ENCODE measurements at regions not wholly inside any gene's neighbourhood (a gene's known extent, or its start where the extent isn't known, plus 50 kb on each side); places are given as distances from the start of the nearest gene placed in this dataset.
"Not testable (repeated sequence)": the region's sequence is repeated elsewhere in the genome, so short reads cannot be mapped to it uniquely, and the experiment has no call there.

GRCh38 chr10:78096486-78096885, 62.8 kb downstream of the RPS24 start:
- not testable (repeated sequence) for H3K27me3 ChIP-seq (ENCODE audit: control insufficient read depth in 1 of 2, insufficient read depth in 2 of 2, low read length in 2 of 2); H3K4me3 ChIP-seq (ENCODE audit: low read depth in 1 of 2, low read length in 2 of 2); H3K4me1 ChIP-seq (ENCODE audit: control insufficient read depth in 1 of 2, insufficient read depth in 2 of 2, low read length in 2 of 2)

GRCh38 chr10:78102593-78102992, 68.9 kb downstream of the RPS24 start:
- H3K27me3 ChIP-seq (ENCODE audit: control insufficient read depth in 1 of 2, insufficient read depth in 2 of 2, low read length in 2 of 2); H3K36me3 ChIP-seq (ENCODE audit: control insufficient read depth in 1 of 2, insufficient read depth in 2 of 2, low read length in 2 of 2); H3K4me3 ChIP-seq (ENCODE audit: low read depth in 1 of 2, low read length in 2 of 2); H3K9me3 ChIP-seq (ENCODE audit: control insufficient read depth in 1 of 2, low read length in 2 of 2); H3K9ac ChIP-seq (ENCODE audit: low read depth in 1 of 2, low read length in 2 of 2); H3K4me1 ChIP-seq (ENCODE audit: control insufficient read depth in 1 of 2, insufficient read depth in 2 of 2, low read length in 2 of 2); H3K27ac ChIP-seq (ENCODE audit: low read depth, low read length): not testable (repeated sequence)

More at GRCh38 chr10:78096486-78096885, 62.8 kb downstream of the RPS24 start:
- not testable (repeated sequence) for H3K36me3 ChIP-seq (ENCODE audit: control insufficient read depth in 1 of 2, insufficient read depth in 2 of 2, low read length in 2 of 2); H3K27ac ChIP-seq (ENCODE audit: low read depth, low read length); H3K9me3 ChIP-seq (ENCODE audit: control insufficient read depth in 1 of 2, low read length in 2 of 2); H3K9ac ChIP-seq (ENCODE audit: low read depth in 1 of 2, low read length in 2 of 2)

- H3K4me1 ChIP-seq (ENCODE audit: control insufficient read depth in 1 of 2, insufficient read depth in 2 of 2, low read length in 2 of 2), result no peaks in the 10 kb centered on the region
- H3K9ac ChIP-seq (ENCODE audit: low read depth in 1 of 2, low read length in 2 of 2), result no peak overlapping the region
- H3K36me3 ChIP-seq (ENCODE audit: control insufficient read depth in 1 of 2, insufficient read depth in 2 of 2, low read length in 2 of 2), result no peaks in the 10 kb centered on the region
- no peaks in the 10 kb centered on the region for H3K9me3 ChIP-seq (ENCODE audit: control insufficient read depth in 1 of 2, low read length in 2 of 2)
- no peak overlapping the region for H3K27ac ChIP-seq (ENCODE audit: low read depth, low read length)
- H3K27me3 ChIP-seq (ENCODE audit: control insufficient read depth in 1 of 2, insufficient read depth in 2 of 2, low read length in 2 of 2), result no peaks in the 10 kb centered on the region
- no peak overlapping the region for H3K4me3 ChIP-seq (ENCODE audit: low read depth in 1 of 2, low read length in 2 of 2)
Measured at GRCh38 chr10:78109210-78109609, 75.5 kb downstream of the RPS24 start.

- Histone ChIP-seq H3K9me3 (ENCODE audit: control insufficient read depth in 1 of 2, low read length in 2 of 2) (no peaks in the 10 kb centered on the region), H3K27me3 (ENCODE audit: control insufficient read depth in 1 of 2, insufficient read depth in 2 of 2, low read length in 2 of 2) (no peaks in the 10 kb centered on the region), H3K9ac (ENCODE audit: low read depth in 1 of 2, low read length in 2 of 2) (no peak overlapping the region), H3K36me3 (ENCODE audit: control insufficient read depth in 1 of 2, insufficient read depth in 2 of 2, low read length in 2 of 2) (no peaks in the 10 kb centered on the region), H3K27ac (ENCODE audit: low read depth, low read length) (no peak overlapping the region), H3K4me1 (ENCODE audit: control insufficient read depth in 1 of 2, insufficient read depth in 2 of 2, low read length in 2 of 2) (no peaks in the 10 kb centered on the region), H3K4me3 (ENCODE audit: low read depth in 1 of 2, low read length in 2 of 2) (no peak overlapping the region)
Measured at GRCh38 chr10:78115135-78115853, 81.6 kb downstream of the RPS24 start.

GRCh38 chr10:78116361-78116760, 82.7 kb downstream of the RPS24 start:
- no peaks in the 10 kb centered on the region for H3K9me3 ChIP-seq (ENCODE audit: control insufficient read depth in 1 of 2, low read length in 2 of 2)
- no peak overlapping the region for H3K9ac ChIP-seq (ENCODE audit: low read depth in 1 of 2, low read length in 2 of 2)
- no peak overlapping the region for H3K27ac ChIP-seq (ENCODE audit: low read depth, low read length)
- no peaks in the 10 kb centered on the region for H3K4me1 ChIP-seq (ENCODE audit: control insufficient read depth in 1 of 2, insufficient read depth in 2 of 2, low read length in 2 of 2)
- H3K27me3 ChIP-seq (ENCODE audit: control insufficient read depth in 1 of 2, insufficient read depth in 2 of 2, low read length in 2 of 2), result no peaks in the 10 kb centered on the region
- no peaks in the 10 kb centered on the region for H3K36me3 ChIP-seq (ENCODE audit: control insufficient read depth in 1 of 2, insufficient read depth in 2 of 2, low read length in 2 of 2)
- no peak overlapping the region for H3K4me3 ChIP-seq (ENCODE audit: low read depth in 1 of 2, low read length in 2 of 2)

- Histone ChIP-seq H3K4me1 (ENCODE audit: control insufficient read depth in 1 of 2, insufficient read depth in 2 of 2, low read length in 2 of 2) (no peaks in the 10 kb centered on the region), H3K9me3 (ENCODE audit: control insufficient read depth in 1 of 2, low read length in 2 of 2) (peaks cover 0 to 15% of the 10 kb centered on the region in 2 donors), H3K4me3 (ENCODE audit: low read depth in 1 of 2, low read length in 2 of 2) (no peak overlapping the region), H3K36me3 (ENCODE audit: control insufficient read depth in 1 of 2, insufficient read depth in 2 of 2, low read length in 2 of 2) (no peaks in the 10 kb centered on the region), H3K9ac (ENCODE audit: low read depth in 1 of 2, low read length in 2 of 2) (no peak overlapping the region), H3K27ac (ENCODE audit: low read depth, low read length) (no peak overlapping the region), H3K27me3 (ENCODE audit: control insufficient read depth in 1 of 2, insufficient read depth in 2 of 2, low read length in 2 of 2) (no peaks in the 10 kb centered on the region)
Measured at GRCh38 chr10:78118591-78118990, 84.9 kb downstream of the RPS24 start.

- H3K9me3 ChIP-seq (ENCODE audit: control insufficient read depth in 1 of 2, low read length in 2 of 2), result peaks cover 0 to 15% of the 10 kb centered on the region in 2 donors
- no peaks in the 10 kb centered on the region for H3K4me1 ChIP-seq (ENCODE audit: control insufficient read depth in 1 of 2, insufficient read depth in 2 of 2, low read length in 2 of 2)
- H3K9ac ChIP-seq (ENCODE audit: low read depth in 1 of 2, low read length in 2 of 2), result no peak overlapping the region
- no peak overlapping the region for H3K4me3 ChIP-seq (ENCODE audit: low read depth in 1 of 2, low read length in 2 of 2)
- H3K27ac ChIP-seq (ENCODE audit: low read depth, low read length), result no peak overlapping the region
- no peaks in the 10 kb centered on the region for H3K36me3 ChIP-seq (ENCODE audit: control insufficient read depth in 1 of 2, insufficient read depth in 2 of 2, low read length in 2 of 2)
- no peaks in the 10 kb centered on the region for H3K27me3 ChIP-seq (ENCODE audit: control insufficient read depth in 1 of 2, insufficient read depth in 2 of 2, low read length in 2 of 2)
Measured at GRCh38 chr10:78121801-78122200, 88.1 kb downstream of the RPS24 start.

GRCh38 chr10:78124167-78124566, 90.5 kb downstream of the RPS24 start:
- Histone ChIP-seq H3K36me3 (ENCODE audit: control insufficient read depth in 1 of 2, insufficient read depth in 2 of 2, low read length in 2 of 2) (no peaks in the 10 kb centered on the region), H3K27ac (ENCODE audit: low read depth, low read length) (no peak overlapping the region), H3K4me1 (ENCODE audit: control insufficient read depth in 1 of 2, insufficient read depth in 2 of 2, low read length in 2 of 2) (no peaks in the 10 kb centered on the region), H3K9ac (ENCODE audit: low read depth in 1 of 2, low read length in 2 of 2) (no peak overlapping the region), H3K4me3 (ENCODE audit: low read depth in 1 of 2, low read length in 2 of 2) (no peak overlapping the region), H3K27me3 (ENCODE audit: control insufficient read depth in 1 of 2, insufficient read depth in 2 of 2, low read length in 2 of 2) (no peaks in the 10 kb centered on the region), H3K9me3 (ENCODE audit: control insufficient read depth in 1 of 2, low read length in 2 of 2) (peaks cover 0 to 15% of the 10 kb centered on the region in 2 donors)

GRCh38 chr10:78129211-78129610, 95.5 kb downstream of the RPS24 start:
- H3K27ac ChIP-seq (ENCODE audit: low read depth, low read length), result no peak overlapping the region
- no peaks in the 10 kb centered on the region for H3K4me1 ChIP-seq (ENCODE audit: control insufficient read depth in 1 of 2, insufficient read depth in 2 of 2, low read length in 2 of 2)
- H3K9ac ChIP-seq (ENCODE audit: low read depth in 1 of 2, low read length in 2 of 2), result no peak overlapping the region
- no peaks in the 10 kb centered on the region for H3K27me3 ChIP-seq (ENCODE audit: control insufficient read depth in 1 of 2, insufficient read depth in 2 of 2, low read length in 2 of 2)
- H3K36me3 ChIP-seq (ENCODE audit: control insufficient read depth in 1 of 2, insufficient read depth in 2 of 2, low read length in 2 of 2), result no peaks in the 10 kb centered on the region
- no peaks in the 10 kb centered on the region for H3K9me3 ChIP-seq (ENCODE audit: control insufficient read depth in 1 of 2, low read length in 2 of 2)
- no peak overlapping the region for H3K4me3 ChIP-seq (ENCODE audit: low read depth in 1 of 2, low read length in 2 of 2)

GRCh38 chr10:78130966-78131710, 97.5 kb downstream of the RPS24 start:
- H3K4me3 ChIP-seq (ENCODE audit: low read depth in 1 of 2, low read length in 2 of 2), result no peak overlapping the region
- H3K27me3 ChIP-seq (ENCODE audit: control insufficient read depth in 1 of 2, insufficient read depth in 2 of 2, low read length in 2 of 2), result no peaks in the 10 kb centered on the region
- no peak overlapping the region for H3K9ac ChIP-seq (ENCODE audit: low read depth in 1 of 2, low read length in 2 of 2)

More at GRCh38 chr10:78130966-78131710, 97.5 kb downstream of the RPS24 start:
- H3K9me3 ChIP-seq (ENCODE audit: control insufficient read depth in 1 of 2, low read length in 2 of 2), result no peaks in the 10 kb centered on the region
- H3K4me1 ChIP-seq (ENCODE audit: control insufficient read depth in 1 of 2, insufficient read depth in 2 of 2, low read length in 2 of 2), result no peaks in the 10 kb centered on the region
- no peaks in the 10 kb centered on the region for H3K36me3 ChIP-seq (ENCODE audit: control insufficient read depth in 1 of 2, insufficient read depth in 2 of 2, low read length in 2 of 2)
- H3K27ac ChIP-seq (ENCODE audit: low read depth, low read length), result no peak overlapping the region
